LNCAP (cell line): ENCODE measurements at regions not wholly inside any gene's neighbourhood (a gene's known extent, or its start where the extent isn't known, plus 50 kb on each side); places are given as distances from the start of the nearest gene placed in this dataset.

ENCODE experiments used
- TF ChIP-seq, protein P1 (sequence below): fragments of 450-650 bp; IDR thresholded peaks from 2 replicates; pipeline ENCODE4 v1.5.1; 2017; ENCODE audit warnings: mild to moderate bottlenecking

GRCh38 chr7:19869979-19870378 lies 96.6 kb upstream of the TMEM196 start:
- TF ChIP-seq, protein P1, sequence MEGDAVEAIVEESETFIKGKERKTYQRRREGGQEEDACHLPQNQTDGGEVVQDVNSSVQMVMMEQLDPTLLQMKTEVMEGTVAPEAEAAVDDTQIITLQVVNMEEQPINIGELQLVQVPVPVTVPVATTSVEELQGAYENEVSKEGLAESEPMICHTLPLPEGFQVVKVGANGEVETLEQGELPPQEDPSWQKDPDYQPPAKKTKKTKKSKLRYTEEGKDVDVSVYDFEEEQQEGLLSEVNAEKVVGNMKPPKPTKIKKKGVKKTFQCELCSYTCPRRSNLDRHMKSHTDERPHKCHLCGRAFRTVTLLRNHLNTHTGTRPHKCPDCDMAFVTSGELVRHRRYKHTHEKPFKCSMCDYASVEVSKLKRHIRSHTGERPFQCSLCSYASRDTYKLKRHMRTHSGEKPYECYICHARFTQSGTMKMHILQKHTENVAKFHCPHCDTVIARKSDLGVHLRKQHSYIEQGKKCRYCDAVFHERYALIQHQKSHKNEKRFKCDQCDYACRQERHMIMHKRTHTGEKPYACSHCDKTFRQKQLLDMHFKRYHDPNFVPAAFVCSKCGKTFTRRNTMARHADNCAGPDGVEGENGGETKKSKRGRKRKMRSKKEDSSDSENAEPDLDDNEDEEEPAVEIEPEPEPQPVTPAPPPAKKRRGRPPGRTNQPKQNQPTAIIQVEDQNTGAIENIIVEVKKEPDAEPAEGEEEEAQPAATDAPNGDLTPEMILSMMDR, result no peak

DNA sequence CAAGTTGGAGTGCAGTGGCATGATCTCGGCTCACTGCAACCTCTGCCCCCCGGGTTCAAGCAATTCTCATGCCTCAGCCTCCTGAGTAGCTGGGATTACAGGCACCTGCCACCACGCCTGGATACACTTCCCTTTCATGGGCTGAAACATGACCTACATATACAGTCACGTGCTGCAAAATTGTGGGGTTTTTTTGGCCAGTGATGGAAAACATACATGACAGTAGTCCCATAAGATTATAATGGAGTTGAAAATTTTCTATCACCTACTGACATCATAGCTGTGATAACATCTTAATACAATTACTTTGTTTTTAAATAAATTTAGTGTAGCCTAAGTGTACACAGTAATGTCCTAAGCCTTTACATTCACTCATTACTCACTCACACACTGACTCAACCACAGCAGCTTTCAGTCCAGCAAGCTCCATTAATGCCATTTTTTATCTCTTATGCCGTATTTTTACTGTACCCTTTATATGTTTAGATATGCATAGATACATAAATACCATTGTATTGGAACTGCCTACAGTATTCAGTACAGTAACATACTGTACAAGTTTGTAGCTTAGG lies 79.9 kb upstream of the TMEM196 start:
- TF ChIP-seq, protein P1, result no peak

DNA sequence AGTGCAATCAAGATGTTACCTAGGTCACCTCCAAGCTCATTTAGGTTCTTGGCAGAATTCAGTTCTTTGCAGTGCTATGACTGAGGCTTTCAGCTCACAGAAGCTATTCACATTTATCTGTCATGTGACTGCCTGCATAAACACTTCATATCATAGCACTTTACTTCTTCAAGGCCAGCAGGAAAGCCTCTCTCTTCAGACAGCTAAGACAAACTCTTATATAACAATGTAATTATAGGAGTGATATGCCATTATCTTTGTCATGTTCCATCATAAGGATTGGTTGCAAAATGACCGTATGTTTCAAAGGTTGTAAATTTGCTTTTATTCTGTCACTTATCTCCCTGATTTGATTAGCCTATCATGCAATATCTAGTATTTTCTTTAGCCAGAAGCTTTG lies 78.8 kb upstream of the TMEM196 start:
- TF ChIP-seq, protein P1, result no peak

DNA sequence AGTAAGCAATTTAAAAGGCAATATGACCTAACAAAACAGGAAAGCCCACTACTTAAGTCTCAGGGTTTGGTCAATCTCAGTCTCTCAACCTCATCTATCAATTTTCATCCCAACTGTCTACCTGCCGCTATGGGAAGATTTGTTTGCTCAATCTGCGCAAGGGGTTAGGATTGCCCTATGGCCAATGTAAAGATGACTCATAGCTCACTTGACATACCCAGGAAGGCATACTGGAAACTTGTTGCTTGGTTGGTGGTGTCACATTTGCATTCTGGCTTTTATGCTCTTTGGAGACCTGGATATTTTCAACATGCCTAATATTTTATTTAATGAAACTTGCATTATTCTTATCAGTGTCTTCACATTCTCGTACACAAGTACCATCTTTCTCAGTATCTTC lies 78.1 kb upstream of the TMEM196 start:
- TF ChIP-seq, protein P1, result no peak

DNA sequence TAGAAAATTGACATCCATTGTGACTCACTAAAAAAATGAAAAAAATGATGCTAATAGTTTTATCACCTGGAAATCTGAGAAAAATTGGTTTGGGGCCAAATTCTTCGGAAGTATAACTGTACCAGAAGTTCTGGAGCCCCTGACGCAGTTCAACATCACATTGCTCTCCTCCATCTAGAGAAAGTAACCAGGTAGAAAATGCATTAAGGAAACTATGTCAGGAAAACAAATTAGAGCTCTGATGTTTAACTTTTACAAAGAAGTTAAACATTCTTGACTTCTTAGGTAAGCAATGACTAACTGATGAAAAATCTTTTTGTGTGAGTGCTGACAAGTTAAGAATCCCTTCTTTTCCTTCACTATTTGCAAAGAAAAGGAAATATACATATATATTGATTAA lies 61.1 kb upstream of the TMEM196 start:
- TF ChIP-seq, protein P1, result no peak

- TF ChIP-seq, protein P1, result no peak
Measured at GRCh38 chr7:19830604-19831003, 57.2 kb upstream of the TMEM196 start.
